ENCODE measurements at regions not wholly inside any gene's neighbourhood (a gene's known extent, or its start where the extent isn't known, plus 50 kb on each side); places are given as distances from the start of the nearest gene placed in this dataset.

GRCh38 chr20:12321736-12322135 is 404.0 kb downstream of the BTBD3 start:
- TF ChIP-seq REST (IDR thresholded peaks at IDR 0.05; ENCODE audit: insufficient replicate concordance, low read depth) = no peak
- no peak for TF ChIP-seq CTCF (IDR thresholded peaks at IDR 0.05; ENCODE audit: insufficient read depth, low read length)
- no peak for TF ChIP-seq POLR2AphosphoS5 (IDR thresholded peaks at IDR 0.05; ENCODE audit: low read depth)
- no peak for TF ChIP-seq GABPA (IDR thresholded peaks at IDR 0.05; ENCODE audit: low read depth)

Data from HL-60 (cell line).